ENCODE measurements at regions not wholly inside any gene's neighbourhood (a gene's known extent, or its start where the extent isn't known, plus 50 kb on each side); places are given as distances from the start of the nearest gene placed in this dataset.

- DNase-seq: no peak
Observed at GRCh38 chr3:44058022-44058867, 183.4 kb upstream of the TOPAZ1 start.

- DNase-seq: no peak
Observed at GRCh38 chr3:44058868-44059203, 182.8 kb upstream of the TOPAZ1 start.

GRCh38 chr3:44060164-44060563, 181.5 kb upstream of the TOPAZ1 start:
- DNase-seq: no peak

- no peak for DNase-seq
Observed at GRCh38 chr3:44061268-44061667, 180.4 kb upstream of the TOPAZ1 start.

GRCh38 chr3:44061961-44062360, 179.7 kb upstream of the TOPAZ1 start:
- peak; percentile 49 for DNase-seq

GRCh38 chr3:44065311-44066094, 176.2 kb upstream of the TOPAZ1 start:
- peak; percentile 78 for DNase-seq

GRCh38 chr3:44066806-44067205, 174.9 kb upstream of the TOPAZ1 start:
- DNase-seq: no peak

GRCh38 chr3:44067431-44067830, 174.3 kb upstream of the TOPAZ1 start:
- no peak for DNase-seq

GRCh38 chr3:44068753-44069152, 172.9 kb upstream of the TOPAZ1 start:
- DNase-seq: no peak

- no peak for DNase-seq
Observed at GRCh38 chr3:44069276-44069675, 172.4 kb upstream of the TOPAZ1 start.

- no peak for DNase-seq
Observed at GRCh38 chr3:44070841-44071546, 170.7 kb upstream of the TOPAZ1 start.

GRCh38 chr3:44072601-44073540, 168.8 kb upstream of the TOPAZ1 start:
- no peak for DNase-seq

GRCh38 chr3:44074181-44074580, 167.5 kb upstream of the TOPAZ1 start:
- no peak for DNase-seq

GRCh38 chr3:44076221-44076829, 165.4 kb upstream of the TOPAZ1 start:
- peak; percentile 39 for DNase-seq

GRCh38 chr3:44077267-44077666, 164.4 kb upstream of the TOPAZ1 start:
- DNase-seq: peak; percentile 63

GRCh38 chr3:44078863-44079262, 162.8 kb upstream of the TOPAZ1 start:
- DNase-seq: no peak

GRCh38 chr3:44079916-44080315, 161.8 kb upstream of the TOPAZ1 start:
- DNase-seq: no peak

GRCh38 chr3:44080474-44081072, 161.1 kb upstream of the TOPAZ1 start:
- no peak for DNase-seq

GRCh38 chr3:44090036-44090435, 151.7 kb upstream of the TOPAZ1 start:
- DNase-seq: no peak

- DNase-seq: no peak
Observed at GRCh38 chr3:44092497-44092896, 149.2 kb upstream of the TOPAZ1 start.

- DNase-seq: no peak
Observed at GRCh38 chr3:44093531-44093930, 148.2 kb upstream of the TOPAZ1 start.

Measured in NCI-H1092 treated with DMSO at 0.1 percent for 48 hours (cell line).